ENCODE measurements at regions not wholly inside any gene's neighbourhood (a gene's known extent, or its start where the extent isn't known, plus 50 kb on each side); places are given as distances from the start of the nearest gene placed in this dataset.

- TF ChIP-seq CTCF (IDR thresholded peaks at IDR 0.05; ENCODE audit: low read depth, low read length, missing control alignments): no peak
- no peak overlapping the region for H3K4me3 ChIP-seq (ENCODE audit: low read depth, low read length)
- in situ Hi-C loops (cut with HindIII; ENCODE audit: low sequenced_read_pairs): no loop called here
- DNase-seq (ENCODE audit: low read depth): no peak
Measured at GRCh38 chr20:24732076-24732475, 217.0 kb upstream of the CST7 start.

DNA sequence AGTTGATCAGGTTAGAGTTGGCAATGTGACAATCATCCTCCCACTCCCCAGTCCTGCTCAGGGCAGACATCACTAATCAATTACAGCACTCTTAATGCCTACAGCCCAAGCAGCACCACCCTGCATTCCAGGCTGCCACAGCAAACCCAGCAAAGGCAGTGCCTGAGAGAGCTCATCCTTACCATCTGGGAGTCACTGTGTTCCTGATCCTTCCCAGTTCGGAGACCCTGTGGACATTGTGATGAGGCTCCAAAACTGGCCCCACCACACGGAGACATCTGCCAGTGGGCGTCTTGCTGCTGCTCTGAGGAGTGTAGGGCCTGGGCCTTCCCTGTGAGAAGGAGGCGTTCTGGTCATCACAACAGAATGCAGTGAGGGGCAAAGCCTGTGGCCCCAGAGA lies 216.5 kb upstream of the CST7 start:
- in situ Hi-C loops (cut with HindIII; ENCODE audit: low sequenced_read_pairs): no loop called here
- no peak overlapping the region for H3K4me3 ChIP-seq (ENCODE audit: low read depth, low read length)
- DNase-seq (ENCODE audit: low read depth): no peak
- TF ChIP-seq CTCF (IDR thresholded peaks at IDR 0.05; ENCODE audit: low read depth, low read length, missing control alignments): no peak

DNA sequence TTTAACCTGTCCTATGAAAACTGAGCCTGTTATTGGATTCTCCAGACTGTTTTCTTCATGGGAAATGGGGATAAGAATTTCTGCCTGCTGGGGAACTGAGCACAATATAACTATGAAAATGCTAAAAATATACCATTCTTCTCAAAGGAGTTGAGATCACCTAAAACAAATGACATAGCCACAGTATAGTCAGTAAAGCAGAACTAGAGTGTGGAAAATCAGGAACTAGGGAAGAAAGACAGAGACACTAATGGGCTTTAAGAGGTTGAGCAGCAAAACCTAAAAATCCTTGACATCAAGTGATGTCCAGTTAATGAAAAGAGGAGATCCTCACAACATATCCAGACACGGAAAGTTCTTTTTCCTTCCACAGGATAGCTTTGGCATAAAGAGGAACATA lies 215.7 kb upstream of the CST7 start:
- DNase-seq (ENCODE audit: low read depth): no peak
- H3K4me3 ChIP-seq (ENCODE audit: low read depth, low read length): no peak overlapping the region
- in situ Hi-C loops (cut with HindIII; ENCODE audit: low sequenced_read_pairs): no loop called here
- TF ChIP-seq CTCF (IDR thresholded peaks at IDR 0.05; ENCODE audit: low read depth, low read length, missing control alignments): no peak

GRCh38 chr20:24734139-24734538 lies 214.9 kb upstream of the CST7 start:
- in situ Hi-C loops (cut with HindIII; ENCODE audit: low sequenced_read_pairs): no loop called here
- no peak overlapping the region for H3K4me3 ChIP-seq (ENCODE audit: low read depth, low read length)
- DNase-seq (ENCODE audit: low read depth): no peak
- TF ChIP-seq CTCF (IDR thresholded peaks at IDR 0.05; ENCODE audit: low read depth, low read length, missing control alignments): no peak

- in situ Hi-C loops (cut with HindIII; ENCODE audit: low sequenced_read_pairs): no loop called here
- H3K4me3 ChIP-seq (ENCODE audit: low read depth, low read length): no peak overlapping the region
- no peak for TF ChIP-seq CTCF (IDR thresholded peaks at IDR 0.05; ENCODE audit: low read depth, low read length, missing control alignments)
- DNase-seq (ENCODE audit: low read depth): no peak
Measured at GRCh38 chr20:24735263-24735662, 213.8 kb upstream of the CST7 start.

DNA sequence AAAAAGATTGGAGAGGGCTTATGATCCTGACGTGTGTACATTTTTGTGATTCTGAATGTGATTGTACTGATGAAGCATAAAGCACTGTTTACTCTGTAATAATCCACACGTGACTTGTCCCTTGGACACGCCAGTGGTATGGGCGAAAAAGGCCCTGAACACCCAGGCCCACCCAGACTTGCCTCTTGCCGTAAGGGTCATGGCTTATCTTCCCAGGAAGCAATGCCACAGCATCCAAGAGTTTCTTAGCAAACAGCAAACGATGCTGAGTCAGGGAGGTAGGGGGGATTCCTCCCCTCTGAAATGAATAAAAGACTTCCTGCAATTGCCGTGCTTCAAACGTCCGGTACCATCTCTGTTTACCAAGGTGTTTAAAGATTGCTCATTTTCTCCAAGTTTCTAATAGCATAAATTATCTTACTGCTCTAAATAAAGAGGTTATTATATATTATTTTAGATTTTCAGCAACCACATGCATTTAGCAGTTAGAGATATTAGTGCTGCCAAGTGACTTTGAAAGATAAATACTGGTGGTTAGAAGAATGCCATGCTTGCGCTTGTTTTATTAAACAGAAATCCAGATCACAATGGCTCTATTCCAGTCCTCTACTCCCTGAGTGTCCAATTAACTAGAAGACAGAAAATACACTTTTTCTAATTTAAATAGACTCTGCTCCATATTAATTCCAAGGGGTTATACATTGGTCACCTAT lies 212.8 kb upstream of the CST7 start:
- no peak for TF ChIP-seq CTCF (IDR thresholded peaks at IDR 0.05; ENCODE audit: low read depth, low read length, missing control alignments)
- in situ Hi-C loops (cut with HindIII; ENCODE audit: low sequenced_read_pairs): no loop called here
- no peak overlapping the region for H3K4me3 ChIP-seq (ENCODE audit: low read depth, low read length)
- DNase-seq (ENCODE audit: low read depth): peak; percentile 61
